ENCODE measurements at regions not wholly inside any gene's neighbourhood (a gene's known extent, or its start where the extent isn't known, plus 50 kb on each side); places are given as distances from the start of the nearest gene placed in this dataset.
"Not testable (repeated sequence)": the region's sequence is repeated elsewhere in the genome, so short reads cannot be mapped to it uniquely, and the experiment has no call there.

- no peak for DNase-seq (ENCODE audit: low read depth)
Measured at GRCh38 chr9:87198716-87199115, 251.4 kb upstream of the GAS1 start.

GRCh38 chr9:87199278-87199677, 252.0 kb upstream of the GAS1 start:
- no peak for DNase-seq (ENCODE audit: low read depth)

DNA sequence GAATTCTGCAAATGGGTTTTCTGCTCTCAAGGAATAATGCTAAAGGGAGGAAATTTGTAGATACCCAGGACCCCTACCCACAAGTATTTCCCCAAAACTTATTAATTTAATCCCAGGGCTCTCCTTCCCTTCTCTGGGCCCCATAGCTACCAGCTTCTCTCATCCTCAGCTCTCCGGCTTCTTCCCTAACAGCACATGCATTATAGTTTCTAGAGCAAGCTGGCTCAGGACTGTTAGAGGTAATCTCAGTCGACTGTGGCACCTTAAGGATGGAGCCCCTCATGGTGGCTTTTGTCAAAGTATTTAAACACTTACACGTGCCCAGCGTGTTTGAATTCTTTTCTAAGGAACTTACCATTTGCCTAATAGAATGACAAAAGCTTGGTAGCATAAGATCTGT, 252.5 kb upstream of the GAS1 start:
- DNase-seq (ENCODE audit: low read depth), result no peak

DNA sequence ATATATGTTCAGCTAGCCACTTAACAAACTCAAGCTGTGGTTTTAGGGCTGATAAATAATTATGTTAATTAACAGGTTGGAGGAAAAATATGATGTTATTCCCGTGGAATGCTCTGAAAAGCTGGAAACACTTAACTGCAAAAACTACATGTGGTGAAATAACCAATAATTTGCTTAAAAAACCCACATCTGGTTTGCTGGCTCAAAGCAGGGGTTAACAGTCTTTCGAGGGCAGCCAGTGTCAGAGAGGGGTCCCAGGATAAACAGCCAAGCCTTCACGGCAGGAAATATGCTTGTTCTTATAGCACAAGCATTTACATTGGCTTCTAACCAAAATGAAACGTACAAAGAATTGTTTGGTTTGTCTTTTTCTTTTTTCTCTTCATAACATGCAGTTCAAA, 254.0 kb upstream of the GAS1 start:
- no peak for DNase-seq (ENCODE audit: low read depth)

- peak; percentile 56 for DNase-seq (ENCODE audit: low read depth)
Measured at GRCh38 chr9:87206064-87206661, 258.9 kb upstream of the GAS1 start.

- DNase-seq (ENCODE audit: low read depth), result not testable (repeated sequence)
Measured at GRCh38 chr9:87210658-87211057, 263.4 kb upstream of the GAS1 start.

- DNase-seq (ENCODE audit: low read depth), result no peak
Measured at GRCh38 chr9:87211669-87212068, 264.4 kb upstream of the GAS1 start.

GRCh38 chr9:87212605-87213021, 265.3 kb upstream of the GAS1 start:
- peak; percentile 68 for DNase-seq (ENCODE audit: low read depth)

- peak; percentile 21 for DNase-seq (ENCODE audit: low read depth)
Measured at GRCh38 chr9:87213948-87214347, 266.6 kb upstream of the GAS1 start.

DNA sequence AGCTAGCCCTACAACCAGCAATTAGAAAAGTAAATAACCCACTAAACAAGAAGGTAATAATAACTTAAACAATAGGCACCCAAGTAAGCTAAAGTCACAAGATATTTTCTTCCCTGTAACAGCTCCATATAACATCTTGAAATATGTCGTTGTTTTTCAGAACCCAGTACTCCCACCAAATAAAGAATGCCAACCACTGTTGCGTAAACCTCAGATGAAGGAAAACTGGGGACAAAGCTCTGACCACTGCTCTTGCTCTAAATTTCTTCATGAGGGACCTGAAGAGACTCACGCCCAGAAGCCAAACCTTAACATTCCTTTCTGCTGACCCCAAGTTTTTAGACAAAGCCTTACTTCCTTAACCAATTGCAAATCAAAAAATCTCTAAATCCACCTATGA, 267.7 kb upstream of the GAS1 start:
- no peak for DNase-seq (ENCODE audit: low read depth)

DNA sequence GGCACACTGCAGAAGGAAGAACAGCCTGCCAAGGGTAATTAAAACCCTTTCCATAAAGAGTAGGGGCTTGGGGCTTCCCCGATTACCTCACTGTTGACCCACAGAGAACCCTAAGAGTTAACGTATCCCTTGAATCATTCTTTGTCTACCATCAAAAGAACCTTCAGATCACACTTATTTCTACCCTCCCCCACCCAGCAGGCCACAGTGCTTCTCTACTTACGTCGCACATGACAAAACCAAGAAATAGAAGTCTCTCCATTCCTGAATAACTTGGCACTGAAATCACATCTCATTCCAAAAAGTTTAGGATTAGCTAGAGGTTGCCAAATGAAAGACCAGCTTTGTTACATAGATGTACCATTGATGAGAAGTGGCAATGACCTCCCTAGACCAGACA, 268.7 kb upstream of the GAS1 start:
- no peak for DNase-seq (ENCODE audit: low read depth)

- DNase-seq (ENCODE audit: low read depth), result no peak
Measured at GRCh38 chr9:87216897-87217455, 269.7 kb upstream of the GAS1 start.

DNA sequence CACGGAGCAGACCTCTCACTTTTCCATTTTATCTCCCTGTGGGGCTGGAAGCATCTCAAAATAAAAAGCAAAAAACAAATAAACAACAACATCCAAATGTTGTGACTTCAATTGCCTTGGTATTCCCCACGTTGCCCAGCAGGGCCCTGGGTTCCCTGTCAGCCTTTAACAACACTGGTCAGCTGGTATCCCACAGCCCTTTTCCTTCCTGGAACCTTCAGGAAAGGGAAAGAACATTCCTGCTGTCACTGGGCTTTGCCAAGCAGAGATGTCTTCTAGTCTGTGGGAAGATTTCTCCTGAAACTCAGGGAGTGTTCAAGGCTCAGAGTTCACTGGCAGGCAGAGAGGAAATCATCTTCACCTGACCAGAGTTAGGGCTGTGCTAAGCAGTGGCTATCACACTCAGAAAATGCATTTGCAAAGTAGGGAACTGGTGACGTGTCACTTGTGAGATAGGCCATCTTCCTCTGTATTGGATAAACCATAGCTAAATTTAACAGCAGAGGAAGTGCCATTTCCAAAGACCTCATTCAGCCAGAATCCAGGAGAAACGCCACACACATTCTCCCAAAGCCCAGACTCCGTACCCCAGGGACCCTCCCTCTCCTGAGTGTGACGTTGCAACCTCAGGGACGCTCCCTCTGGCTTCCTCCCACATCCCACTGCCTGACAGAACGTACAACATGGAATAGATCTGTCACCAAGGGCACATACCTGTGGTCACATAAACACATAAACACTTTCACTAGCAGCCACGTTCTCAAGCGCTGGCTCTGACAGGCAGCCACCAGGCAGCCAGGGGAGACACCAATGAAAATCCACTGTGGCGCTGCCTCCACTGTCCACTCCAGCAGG, 274.0 kb upstream of the DAPK1 start:
- no peak for DNase-seq (ENCODE audit: low read depth)

- no peak for DNase-seq (ENCODE audit: low read depth)
Measured at GRCh38 chr9:87226896-87227295, 270.8 kb upstream of the DAPK1 start.

DNA sequence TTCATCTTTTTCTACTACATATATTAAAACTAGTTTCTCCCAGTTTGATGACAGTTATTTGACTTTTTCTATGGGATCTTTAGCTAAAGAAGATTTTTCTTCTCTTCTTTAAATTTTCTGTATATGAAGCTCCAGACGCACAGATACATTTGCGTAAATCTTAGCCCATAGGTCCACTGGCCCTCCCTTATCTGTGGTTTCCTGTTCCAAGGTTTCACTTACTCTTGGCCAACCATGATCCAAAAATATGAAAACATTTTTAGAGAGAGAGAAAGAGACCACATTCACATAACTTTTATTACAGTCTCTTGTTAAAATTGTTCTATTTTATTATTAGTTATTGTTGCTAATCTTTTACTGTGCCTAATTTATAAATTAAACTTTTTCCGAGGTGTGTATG, 270.2 kb upstream of the DAPK1 start:
- no peak for DNase-seq (ENCODE audit: low read depth)

DNA sequence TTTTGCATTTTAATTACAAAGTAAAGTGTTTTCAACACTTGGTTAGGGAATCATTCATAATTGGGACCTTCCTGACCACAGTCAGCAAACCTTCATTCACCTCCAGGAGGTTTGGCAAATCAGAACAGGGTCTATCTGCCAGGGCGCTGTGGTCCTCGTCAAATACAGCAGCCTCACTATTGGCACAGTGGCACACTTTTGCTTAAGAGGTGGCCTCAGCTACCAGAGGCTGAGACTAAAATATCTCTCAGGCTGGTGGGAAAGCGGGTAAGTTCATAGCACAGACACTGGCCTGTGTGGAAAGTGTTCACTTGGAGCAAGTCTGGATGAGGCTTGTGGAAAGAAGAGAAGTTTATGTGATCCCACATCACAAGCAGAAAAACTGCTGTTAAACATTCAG, 268.6 kb upstream of the DAPK1 start:
- no peak for DNase-seq (ENCODE audit: low read depth)

GRCh38 chr9:87233431-87233830, 264.2 kb upstream of the DAPK1 start:
- no peak for DNase-seq (ENCODE audit: low read depth)

GRCh38 chr9:87233899-87234455, 263.7 kb upstream of the DAPK1 start:
- DNase-seq (ENCODE audit: low read depth), result no peak

- no peak for DNase-seq (ENCODE audit: low read depth)
Measured at GRCh38 chr9:87234854-87235253, 262.8 kb upstream of the DAPK1 start.

DNA sequence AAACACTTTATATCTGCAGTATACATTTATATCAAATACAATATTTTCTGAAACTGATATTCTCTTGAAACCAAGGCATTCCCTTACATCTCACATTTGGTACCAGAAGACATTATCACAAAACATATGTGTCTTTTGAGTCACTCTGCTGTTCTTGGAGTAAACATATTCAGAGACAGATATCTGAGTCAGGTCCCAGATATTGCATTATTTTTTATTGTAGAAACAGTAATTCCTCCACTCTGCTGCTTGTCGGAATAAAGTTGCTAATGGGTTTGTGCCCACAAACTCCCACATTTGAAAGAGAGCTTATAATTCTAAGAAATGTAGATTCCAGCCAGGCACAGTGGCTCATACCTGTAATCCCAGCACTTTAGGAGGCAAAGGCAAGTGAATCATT, 261.1 kb upstream of the DAPK1 start:
- no peak for DNase-seq (ENCODE audit: low read depth)

GRCh38 chr9:87237336-87237735, 260.3 kb upstream of the DAPK1 start:
- no peak for DNase-seq (ENCODE audit: low read depth)

GRCh38 chr9:87238545-87238944, 259.1 kb upstream of the DAPK1 start:
- DNase-seq (ENCODE audit: low read depth), result no peak
